ENCODE measurements at regions not wholly inside any gene's neighbourhood (a gene's known extent, or its start where the extent isn't known, plus 50 kb on each side); places are given as distances from the start of the nearest gene placed in this dataset.

- DNase-seq (ENCODE audit: low read depth, low spot score) = peak; percentile 53
- no peak overlapping the region for H3K4me3 ChIP-seq (ENCODE audit: low read length)
Observed at GRCh38 chr3:81931265-81932251, 170.1 kb upstream of the GBE1 start.

DNA sequence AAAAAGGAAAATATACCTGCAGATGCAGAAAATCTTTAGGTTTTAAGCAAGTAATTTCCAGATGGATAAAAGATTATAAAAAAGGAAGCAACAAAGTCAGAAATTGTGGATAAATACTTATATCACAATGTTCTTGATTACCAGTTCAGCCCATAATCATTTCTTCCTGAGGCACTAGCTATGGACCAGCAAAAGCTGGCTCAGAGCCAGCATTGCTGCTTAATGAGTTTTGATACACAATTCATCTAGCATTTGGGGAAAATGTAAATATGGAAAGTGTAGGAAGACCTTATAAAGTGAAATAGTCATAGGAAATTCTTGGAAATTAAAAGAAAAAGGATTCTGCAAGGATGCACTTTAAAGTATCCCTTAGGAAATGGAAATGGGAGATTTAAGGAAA lies 168.3 kb upstream of the GBE1 start:
- no peak for DNase-seq (ENCODE audit: low read depth, low spot score)
- H3K4me3 ChIP-seq (ENCODE audit: low read length) = no peak overlapping the region

DNA sequence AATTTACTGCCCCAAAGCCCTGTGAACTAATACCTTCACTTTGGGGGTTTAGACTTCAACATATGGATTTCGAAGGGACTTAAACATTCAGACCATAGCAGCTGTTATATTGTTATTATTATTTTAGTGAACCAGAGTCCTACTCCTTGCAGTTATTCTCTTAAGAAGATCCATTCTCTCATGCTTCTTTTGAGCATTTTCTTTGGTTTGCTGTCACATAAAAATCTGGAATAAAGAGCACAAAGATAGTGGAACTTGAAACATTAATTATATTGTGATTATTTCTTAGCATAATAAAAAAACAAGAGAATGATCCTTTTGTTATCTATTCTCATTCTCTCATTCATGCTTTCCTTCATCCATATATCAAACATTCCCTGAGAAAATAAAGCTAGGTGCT lies 166.4 kb upstream of the GBE1 start:
- DNase-seq (ENCODE audit: low read depth, low spot score) = no peak
- H3K4me3 ChIP-seq (ENCODE audit: low read length) = no peak overlapping the region

- DNase-seq (ENCODE audit: low read depth, low spot score) = no peak
- no peak overlapping the region for H3K4me3 ChIP-seq (ENCODE audit: low read length)
Observed at GRCh38 chr3:81925385-81925784, 163.9 kb upstream of the GBE1 start.

- no peak for DNase-seq (ENCODE audit: low read depth, low spot score)
- no peak overlapping the region for H3K4me3 ChIP-seq (ENCODE audit: low read length)
Observed at GRCh38 chr3:81923038-81923437, 161.6 kb upstream of the GBE1 start.

- no peak overlapping the region for H3K4me3 ChIP-seq (ENCODE audit: low read length)
- no peak for DNase-seq (ENCODE audit: low read depth, low spot score)
Observed at GRCh38 chr3:81922404-81922803, 161.0 kb upstream of the GBE1 start.

DNA sequence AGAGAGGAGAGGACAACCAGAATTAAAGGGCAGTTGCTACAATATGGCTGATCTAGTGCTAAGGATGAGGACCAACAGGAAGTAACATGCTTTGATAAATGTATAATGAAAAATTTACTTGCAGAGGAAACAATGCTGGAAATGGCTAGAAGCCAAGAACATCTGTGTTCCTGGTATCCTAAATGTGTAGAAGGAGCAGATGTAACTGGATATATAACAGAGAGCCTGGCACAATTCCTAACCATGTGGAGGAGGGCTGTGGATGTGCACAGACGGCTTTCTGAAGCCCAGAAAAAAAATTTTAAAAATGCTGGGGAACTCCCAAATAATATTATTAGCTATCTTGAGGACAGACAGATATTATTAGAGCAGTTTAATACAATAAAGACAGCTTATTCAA lies 159.4 kb upstream of the GBE1 start:
- H3K4me3 ChIP-seq (ENCODE audit: low read length) = no peak overlapping the region
- DNase-seq (ENCODE audit: low read depth, low spot score) = no peak

DNA sequence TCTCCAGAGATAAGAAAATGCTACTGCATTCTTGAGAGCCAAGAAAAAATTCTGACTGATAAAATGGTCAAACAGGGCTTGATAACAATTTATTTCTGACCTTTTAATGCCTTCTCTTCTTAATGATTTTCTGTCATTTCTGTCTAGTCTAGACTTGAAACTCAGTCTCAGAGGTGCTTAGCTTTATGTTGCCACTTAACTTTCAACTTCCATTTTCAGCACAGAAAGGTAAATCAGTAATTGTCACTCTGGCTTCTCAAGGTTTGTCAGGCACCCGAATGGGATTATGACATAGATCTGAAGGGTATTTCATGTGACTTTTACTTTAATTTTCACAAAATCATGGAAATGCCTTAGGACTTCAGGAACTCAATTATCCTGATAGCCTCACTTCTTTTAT lies 155.4 kb upstream of the GBE1 start:
- no peak overlapping the region for H3K4me3 ChIP-seq (ENCODE audit: low read length)
- DNase-seq (ENCODE audit: low read depth, low spot score) = no peak

- no peak overlapping the region for H3K4me3 ChIP-seq (ENCODE audit: low read length)
- DNase-seq (ENCODE audit: low read depth, low spot score) = no peak
Observed at GRCh38 chr3:81913886-81914663, 152.6 kb upstream of the GBE1 start.

- no peak overlapping the region for H3K4me3 ChIP-seq (ENCODE audit: low read length)
- DNase-seq (ENCODE audit: low read depth, low spot score) = no peak
Observed at GRCh38 chr3:81911221-81911620, 149.8 kb upstream of the GBE1 start.

DNA sequence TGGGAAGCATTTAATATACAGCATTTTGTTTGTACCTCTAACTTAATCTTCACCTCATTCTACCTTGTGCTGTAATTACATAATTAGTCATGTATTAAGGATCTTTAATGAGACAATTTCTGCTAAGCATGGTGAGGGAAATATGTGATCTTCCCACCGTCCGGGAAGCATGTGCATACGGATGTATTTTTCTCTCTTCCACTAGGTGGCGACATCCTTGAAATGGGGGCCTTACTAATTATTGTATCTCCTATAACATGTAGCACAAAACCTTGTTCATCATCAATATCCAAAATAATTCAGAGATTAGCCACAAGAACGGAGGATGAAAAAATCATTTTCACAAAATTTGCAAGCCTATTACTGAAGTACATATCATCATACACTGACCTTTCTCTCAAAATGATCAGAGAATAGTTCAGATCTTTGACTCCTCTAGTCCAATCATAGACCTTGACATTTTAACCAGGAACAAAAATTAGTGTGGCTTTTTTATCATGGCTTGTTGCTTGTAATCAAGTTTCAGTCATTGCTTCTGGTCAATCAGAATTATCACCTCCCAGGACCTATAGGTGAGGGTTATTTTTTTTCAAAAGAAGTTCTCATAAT lies 148.9 kb upstream of the GBE1 start:
- peak; percentile 33 for DNase-seq (ENCODE audit: low read depth, low spot score)
- H3K4me3 ChIP-seq (ENCODE audit: low read length) = no peak overlapping the region

DNA sequence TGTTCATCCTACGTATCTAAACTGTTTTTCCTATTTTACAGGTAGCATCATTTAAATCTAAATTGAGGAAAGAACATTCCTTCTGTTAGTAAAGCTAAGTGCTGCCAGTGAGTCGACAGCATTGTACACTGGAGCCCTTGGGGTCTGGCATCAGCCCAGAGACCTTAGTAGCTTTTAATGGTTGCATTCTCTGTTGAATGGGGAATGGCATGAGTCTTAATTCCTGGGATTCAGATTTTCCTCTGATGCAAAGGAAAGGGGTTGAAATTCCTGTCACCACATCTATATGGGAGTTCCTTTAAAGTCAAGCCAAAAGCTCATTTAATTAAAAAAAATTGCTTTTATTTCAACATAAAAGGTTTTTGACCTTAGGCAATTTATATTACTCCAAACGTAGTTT lies 148.4 kb upstream of the GBE1 start:
- no peak overlapping the region for H3K4me3 ChIP-seq (ENCODE audit: low read length)
- no peak for DNase-seq (ENCODE audit: low read depth, low spot score)

DNA sequence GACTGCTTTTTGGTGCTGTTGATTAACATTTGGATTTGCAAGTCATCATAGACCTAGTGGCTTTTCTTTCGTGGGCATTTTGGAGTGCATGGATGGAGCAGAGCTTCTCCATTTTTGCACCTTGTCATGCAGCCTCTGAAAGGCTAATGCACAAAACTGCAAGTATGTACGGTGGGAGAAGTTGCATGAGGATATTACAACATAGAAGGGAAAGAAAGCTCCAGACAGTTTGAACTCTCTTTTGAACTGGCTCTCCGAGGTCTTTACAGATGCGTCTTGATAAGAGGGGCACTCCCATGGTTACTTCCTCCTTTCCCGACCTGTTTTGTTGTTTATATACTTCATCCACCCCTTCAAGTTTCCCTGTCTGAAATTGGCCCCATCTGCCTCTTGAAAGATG lies 147.1 kb upstream of the GBE1 start:
- no peak for DNase-seq (ENCODE audit: low read depth, low spot score)
- H3K4me3 ChIP-seq (ENCODE audit: low read length) = no peak overlapping the region

DNA sequence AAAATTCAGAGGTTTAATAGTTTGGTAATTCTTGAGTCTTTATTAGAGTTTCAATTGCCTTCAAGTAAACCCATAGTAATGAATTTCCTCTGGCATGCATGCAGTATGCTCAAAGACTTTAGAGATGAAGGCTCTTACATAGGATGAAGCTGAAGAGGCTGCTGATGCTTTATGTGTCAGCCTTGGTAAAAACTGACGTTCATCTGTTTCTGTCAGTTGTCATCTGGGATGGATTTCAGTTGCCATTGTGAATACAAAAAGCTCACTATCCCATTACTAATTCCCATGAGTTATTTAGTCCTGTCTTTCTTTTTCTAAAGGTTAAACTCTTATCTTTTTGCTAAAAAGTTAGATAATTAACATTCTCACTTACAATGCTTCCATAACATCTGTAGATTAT lies 136.9 kb upstream of the GBE1 start:
- no peak for DNase-seq (ENCODE audit: low read depth, low spot score)

DNA sequence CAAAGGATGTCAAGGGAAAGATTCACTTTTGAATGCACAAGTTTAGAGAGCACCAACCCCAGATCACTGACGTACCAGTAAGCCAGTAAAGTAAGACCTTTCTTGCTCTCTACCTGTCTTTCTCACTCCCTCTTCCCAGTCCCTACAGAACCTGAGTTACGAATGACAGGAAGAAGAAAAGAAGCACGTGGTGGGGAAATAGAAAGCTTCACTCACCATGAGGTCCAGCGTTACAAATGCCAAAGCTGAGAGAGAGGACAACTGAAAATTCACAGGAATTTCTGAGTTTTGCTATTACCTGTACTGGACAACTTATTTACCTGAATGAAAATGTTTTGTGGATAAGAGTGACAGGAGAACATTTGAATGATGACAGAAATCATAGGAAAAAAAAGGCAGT lies 133.2 kb upstream of the GBE1 start:
- no peak for DNase-seq (ENCODE audit: low read depth, low spot score)
- H3K4me3 ChIP-seq (ENCODE audit: low read length) = no peak overlapping the region

More for the DNA sequence above, 136.9 kb upstream of the GBE1 start:
- no peak overlapping the region for H3K4me3 ChIP-seq (ENCODE audit: low read length)

- peak; percentile 27 for DNase-seq (ENCODE audit: low read depth, low spot score)
Observed at GRCh38 chr3:81891055-81891895, 129.8 kb upstream of the GBE1 start.

GRCh38 chr3:81888914-81889557 lies 127.6 kb upstream of the GBE1 start:
- DNase-seq (ENCODE audit: low read depth, low spot score) = no peak
- no peak overlapping the region for H3K4me3 ChIP-seq (ENCODE audit: low read length)

More at GRCh38 chr3:81891055-81891895, 129.8 kb upstream of the GBE1 start:
- no peak overlapping the region for H3K4me3 ChIP-seq (ENCODE audit: low read length)

- H3K4me3 ChIP-seq (ENCODE audit: low read length) = no peak overlapping the region
- no peak for DNase-seq (ENCODE audit: low read depth, low spot score)
Observed at GRCh38 chr3:81887448-81887847, 126.0 kb upstream of the GBE1 start.

- DNase-seq (ENCODE audit: low read depth, low spot score) = no peak
- H3K4me3 ChIP-seq (ENCODE audit: low read length) = no peak overlapping the region
Observed at GRCh38 chr3:81886081-81886480, 124.6 kb upstream of the GBE1 start.
